ENCODE measurements at regions not wholly inside any gene's neighbourhood (a gene's known extent, or its start where the extent isn't known, plus 50 kb on each side); places are given as distances from the start of the nearest gene placed in this dataset.
A peak's percentile ranks its signal among the peaks of the same experiment; 100 is the strongest.

- TF ChIP-seq RAD51 (IDR thresholded peaks at IDR 0.05) (peak; percentile 25; the same call in 1 of the 2 replicates), TAF1 (IDR thresholded peaks at IDR 0.05; ENCODE audit: borderline replicate concordance, low read depth, low read length) (no peak), PML (IDR thresholded peaks at IDR 0.05; ENCODE audit: low read length) (no peak), NFYB (IDR thresholded peaks at IDR 0.05; ENCODE audit: insufficient read depth, low read depth, low read length) (no peak), JUND (IDR thresholded peaks at IDR 0.05; ENCODE audit: low read depth, low read length) (no peak), USF1 (IDR thresholded peaks at IDR 0.05; ENCODE audit: borderline replicate concordance, extremely low read length, insufficient read depth, low read depth, low read length) (no peak), BCLAF1 (IDR thresholded peaks at IDR 0.05) (no peak), ETV6 (conservative IDR thresholded peaks at IDR 0.05 in 1 of 2, IDR thresholded peaks at IDR 0.05 in 1 of 2; ENCODE audit: borderline replicate concordance in 1 of 2, low read depth in 1 of 2) (peak in 1 of 2 experiments; percentile 84; a peak in 1 of 4 replicates), KLF5 (IDR thresholded peaks at IDR 0.05; ENCODE audit: partially characterized antibody) (no peak), SKIL (IDR thresholded peaks at IDR 0.05; ENCODE audit: low read depth, poor library complexity, severe bottlenecking) (peak; percentile 79), CHD4 (IDR thresholded peaks at IDR 0.05) (no peak), STAT1 (conservative IDR thresholded peaks at IDR 0.05) (no peak), NRF1 (conservative IDR thresholded peaks at IDR 0.05; ENCODE audit: low read depth, low read length) (no peak), POU2F2 (IDR thresholded peaks at IDR 0.05; ENCODE audit: borderline replicate concordance, low read depth, low read length) (0 out of 3 replicates have a peak, but pooled peaks have one; percentile 41), ZBTB40 (IDR thresholded peaks at IDR 0.05; ENCODE audit: borderline replicate concordance) (no peak), CBFB (IDR thresholded peaks at IDR 0.05; ENCODE audit: low read depth) (no peak), BMI1 (IDR thresholded peaks at IDR 0.05; ENCODE audit: borderline replicate concordance) (no peak), PAX5 (IDR thresholded peaks at IDR 0.05; ENCODE audit: borderline replicate concordance, low read depth, low read length) (peak; percentile 26; the same call in 1 of the 2 replicates), MYB (IDR thresholded peaks at IDR 0.05; ENCODE audit: borderline replicate concordance, low read depth, low read length) (no peak), FOXK2 (IDR thresholded peaks at IDR 0.05) (no peak), TARDBP (IDR thresholded peaks at IDR 0.05; ENCODE audit: borderline replicate concordance) (no peak), ZZZ3 (IDR thresholded peaks at IDR 0.05; ENCODE audit: control insufficient read depth, insufficient read length, low read depth) (no peak)
Measured at GRCh38 chr4:26088433-26088928, 174.5 kb downstream of the SMIM20 start (continued).
